Suprapubic skin (tissue), 4 donors: ENCODE measurements at regions not wholly inside any gene's neighbourhood (a gene's known extent, or its start where the extent isn't known, plus 50 kb on each side); places are given as distances from the start of the nearest gene placed in this dataset.

Experiments
- POLR2A ChIP-seq, 2 donors: fragments of 450-650 bp; IDR thresholded peaks; one replicate each; pipeline ENCODE4 v1.6.1; 2017; ENCODE audit warnings: antibody characterized with exemption in 2 of 2, mild to moderate bottlenecking in 2 of 2, moderate library complexity in 2 of 2
- POLR2AphosphoS5 ChIP-seq, 3 donors: sonication (generic); formaldehyde crosslinking; IDR thresholded peaks; one replicate each; pipeline ENCODE4 v1.6.1; 2017; ENCODE audit warnings: antibody characterized with exemption in 3 of 3
- TF ChIP-seq, protein P1 (sequence below), 2 donors: fragments of 200-600 bp in 1 of 2; fragments of 450-650 bp in 1 of 2; sonication (generic) in 1 of 2; IDR thresholded peaks; one replicate each; pipeline ENCODE4 v1.5.1; 2016 to 2019; ENCODE audit warnings: antibody characterized with exemption in 2 of 2, mild to moderate bottlenecking in 1 of 2, moderate library complexity in 1 of 2

DNA sequence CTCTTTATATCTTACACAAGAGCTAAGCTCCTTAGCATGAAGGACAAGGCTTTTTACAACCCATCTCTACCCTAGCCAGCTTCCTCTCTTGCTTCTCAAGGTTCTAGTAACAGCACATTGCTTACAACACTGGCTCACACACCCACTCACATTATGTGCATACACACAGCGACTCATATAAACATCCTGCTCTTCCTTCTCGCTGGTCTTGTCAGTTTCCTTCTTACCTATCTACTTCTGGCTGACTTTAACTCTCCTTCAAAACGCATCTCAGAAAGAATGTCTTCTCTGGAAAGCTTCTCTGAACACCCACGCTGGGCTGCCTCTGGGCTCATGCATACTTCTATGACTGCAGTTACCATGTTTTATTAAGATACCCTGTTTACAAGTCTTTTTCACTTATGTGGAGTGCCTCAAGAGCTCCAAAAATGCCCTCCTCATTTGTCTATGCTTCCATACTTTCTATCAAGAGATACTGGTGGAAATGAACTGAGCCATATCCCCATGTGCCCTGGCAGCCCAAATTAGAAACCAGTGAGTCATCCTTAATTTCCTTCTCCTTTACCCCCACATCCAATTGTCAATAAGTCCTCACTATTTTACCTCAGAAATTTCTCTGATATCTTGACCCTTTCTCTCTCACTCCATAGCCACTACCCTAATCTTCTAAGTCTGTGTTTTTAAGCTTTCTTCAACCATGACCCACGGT, 126.9 kb upstream of the KRAS start:
- TF ChIP-seq, protein P1, sequence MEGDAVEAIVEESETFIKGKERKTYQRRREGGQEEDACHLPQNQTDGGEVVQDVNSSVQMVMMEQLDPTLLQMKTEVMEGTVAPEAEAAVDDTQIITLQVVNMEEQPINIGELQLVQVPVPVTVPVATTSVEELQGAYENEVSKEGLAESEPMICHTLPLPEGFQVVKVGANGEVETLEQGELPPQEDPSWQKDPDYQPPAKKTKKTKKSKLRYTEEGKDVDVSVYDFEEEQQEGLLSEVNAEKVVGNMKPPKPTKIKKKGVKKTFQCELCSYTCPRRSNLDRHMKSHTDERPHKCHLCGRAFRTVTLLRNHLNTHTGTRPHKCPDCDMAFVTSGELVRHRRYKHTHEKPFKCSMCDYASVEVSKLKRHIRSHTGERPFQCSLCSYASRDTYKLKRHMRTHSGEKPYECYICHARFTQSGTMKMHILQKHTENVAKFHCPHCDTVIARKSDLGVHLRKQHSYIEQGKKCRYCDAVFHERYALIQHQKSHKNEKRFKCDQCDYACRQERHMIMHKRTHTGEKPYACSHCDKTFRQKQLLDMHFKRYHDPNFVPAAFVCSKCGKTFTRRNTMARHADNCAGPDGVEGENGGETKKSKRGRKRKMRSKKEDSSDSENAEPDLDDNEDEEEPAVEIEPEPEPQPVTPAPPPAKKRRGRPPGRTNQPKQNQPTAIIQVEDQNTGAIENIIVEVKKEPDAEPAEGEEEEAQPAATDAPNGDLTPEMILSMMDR (IDR thresholded peaks at IDR 0.05) = no peak
- TF ChIP-seq POLR2AphosphoS5 (IDR thresholded peaks at IDR 0.05) (no peak), POLR2A (IDR thresholded peaks at IDR 0.05) (no peak)
